ENCODE measurements at regions not wholly inside any gene's neighbourhood (a gene's known extent, or its start where the extent isn't known, plus 50 kb on each side); places are given as distances from the start of the nearest gene placed in this dataset.
"Not testable (repeated sequence)": the region's sequence is repeated elsewhere in the genome, so short reads cannot be mapped to it uniquely, and the experiment has no call there.

GRCh38 chrX:117707948-117708743 lies 408.5 kb downstream of the KLHL13 start:
- DNase-seq (no peak), ATAC-seq (no peak)
- intact Hi-C loops (cut with DNase I) = no loop called here

GRCh38 chrX:117701050-117701449 lies 415.6 kb downstream of the KLHL13 start:
- intact Hi-C loops (cut with DNase I) = no loop called here
- no peak for ATAC-seq
- DNase-seq = no peak

GRCh38 chrX:117689956-117690355 lies 426.7 kb downstream of the KLHL13 start:
- no peak for DNase-seq
- ATAC-seq = no peak
- intact Hi-C loops (cut with DNase I) = no loop called here

- intact Hi-C loops (cut with DNase I) = no loop called here
- DNase-seq (no peak), ATAC-seq (no peak)
Measured at GRCh38 chrX:117680286-117680685, 436.3 kb downstream of the KLHL13 start.

GRCh38 chrX:117653396-117653795 lies 463.2 kb downstream of the KLHL13 start:
- intact Hi-C loops (cut with DNase I) = loop anchor here in 1 of 2 donors (2.0 kb wide), 1 partner anchor 21 kb away; no protein-coding TSS in a partner anchor
- no peak for ATAC-seq
- DNase-seq = no peak

- no peak for DNase-seq
- intact Hi-C loops (cut with DNase I) = no loop called here
- no peak for ATAC-seq
Measured at GRCh38 chrX:117645639-117646038, 471.0 kb downstream of the KLHL13 start.

- no peak for DNase-seq
- intact Hi-C loops (cut with DNase I) = no loop called here
- no peak for ATAC-seq
Measured at GRCh38 chrX:117641913-117642656, 474.5 kb downstream of the KLHL13 start.

GRCh38 chrX:117636826-117637225 lies 479.8 kb downstream of the KLHL13 start:
- intact Hi-C loops (cut with DNase I) = no loop called here
- DNase-seq (no peak), ATAC-seq (no peak)

- DNase-seq (no peak), ATAC-seq (no peak)
- intact Hi-C loops (cut with DNase I) = loop anchor here in 1 of 2 donors (2.0 kb wide), 1 partner anchor 20 kb away; no protein-coding TSS in a partner anchor
Measured at GRCh38 chrX:117633277-117633676, 483.3 kb downstream of the KLHL13 start.

- ATAC-seq (no peak), DNase-seq (no peak)
- intact Hi-C loops (cut with DNase I) = no loop called here
Measured at GRCh38 chrX:117628381-117628780, 488.2 kb downstream of the KLHL13 start.

GRCh38 chrX:117610806-117611205 lies 505.8 kb downstream of the KLHL13 start:
- intact Hi-C loops (cut with DNase I) = no loop called here
- DNase-seq (no peak), ATAC-seq (no peak)

GRCh38 chrX:117610049-117610448 lies 506.6 kb downstream of the KLHL13 start:
- DNase-seq = no peak
- ATAC-seq = no peak
- intact Hi-C loops (cut with DNase I) = no loop called here

- ATAC-seq (no peak), DNase-seq (no peak)
- intact Hi-C loops (cut with DNase I) = no loop called here
Measured at GRCh38 chrX:117607561-117607960, 509.0 kb downstream of the KLHL13 start.

GRCh38 chrX:117606101-117606500 lies 510.5 kb downstream of the KLHL13 start:
- ATAC-seq; intact Hi-C loops (cut with DNase I): not testable (repeated sequence)

GRCh38 chrX:117570160-117570559 lies 546.5 kb downstream of the KLHL13 start:
- DNase-seq (no peak), ATAC-seq (no peak)
- intact Hi-C loops (cut with DNase I) = no loop called here

More at GRCh38 chrX:117606101-117606500, 510.5 kb downstream of the KLHL13 start:
- DNase-seq = not testable (repeated sequence)

- DNase-seq = no peak
- ATAC-seq = no peak
- intact Hi-C loops (cut with DNase I) = no loop called here
Measured at GRCh38 chrX:117568238-117568637, 548.4 kb downstream of the KLHL13 start.

- DNase-seq (no peak), ATAC-seq (no peak)
- intact Hi-C loops (cut with DNase I) = no loop called here
Measured at GRCh38 chrX:117543885-117544284, 572.7 kb downstream of the KLHL13 start.

GRCh38 chrX:117539090-117539418 lies 577.6 kb downstream of the KLHL13 start:
- DNase-seq (no peak), ATAC-seq (no peak)
- intact Hi-C loops (cut with DNase I) = no loop called here

- ATAC-seq (no peak), DNase-seq (no peak)
- intact Hi-C loops (cut with DNase I) = no loop called here
Measured at GRCh38 chrX:117538178-117539089, 578.2 kb downstream of the KLHL13 start.

GRCh38 chrX:117532339-117532738 lies 584.3 kb downstream of the KLHL13 start:
- DNase-seq (no peak), ATAC-seq (no peak)
- intact Hi-C loops (cut with DNase I) = no loop called here

All from left cardiac atrium (tissue), 4 donors.